Caco-2 (cell line): ENCODE measurements at regions not wholly inside any gene's neighbourhood (a gene's known extent, or its start where the extent isn't known, plus 50 kb on each side); places are given as distances from the start of the nearest gene placed in this dataset.
"Not testable (repeated sequence)": the region's sequence is repeated elsewhere in the genome, so short reads cannot be mapped to it uniquely, and the experiment has no call there.

Source experiments
- BruUV-seq: library from RNA; stranded (reverse); fragments of 400-500 nt; replicated peaks from 2 replicates; lab custom pipeline; 2021; lab: Mats Ljungman, UMichigan
- CTCF ChIA-PET: fragments of 300-600 bp; sonication (Branson Sonifier 250); formaldehyde crosslinking; loops from one replicate; lab custom pipeline; 2022; ENCODE audit warnings: antibody characterized with exemption; lab: Charles Lee
- POLR2A ChIA-PET: fragments of 300-600 bp; sonication (Branson Sonifier 250); formaldehyde crosslinking; loops from one replicate; lab custom pipeline; 2022; ENCODE audit warnings: antibody characterized with exemption; lab: Charles Lee
- DNase-seq, 2 experiments: peaks; one replicate each; pipeline versions ENCODE4 v3.0.0 to v3.0.0-alpha.2; 2020 to 2022
- H3K27me3 ChIP-seq: replicated peaks from 2 replicates; pipeline ENCODE4 v1.6.0; 2011; ENCODE audit warnings: low read length; ENCODE audit not compliant: control insufficient read depth, insufficient read depth
- H3K36me3 ChIP-seq: 2 replicates; pipeline ENCODE4 v1.5.1; 2011; ENCODE audit warnings: low read length; ENCODE audit not compliant: control insufficient read depth, insufficient read depth
- H3K4me1 ChIP-seq: fragments of 250-450 bp; sonication (Bioruptor Pico); 2 replicates; pipeline ENCODE4 v1.5.1; 2020; ENCODE audit warnings: mild to moderate bottlenecking
- H3K4me3 ChIP-seq: 2 replicates; pipeline ENCODE4 v1.5.1; 2011; ENCODE audit warnings: low read depth, mild to moderate bottlenecking, control low read depth, low read length
- H3K9me3 ChIP-seq: fragments of 250-450 bp; sonication (Bioruptor Pico); 2 replicates; pipeline ENCODE4 v1.5.1; 2020; ENCODE audit warnings: mild to moderate bottlenecking, moderate library complexity
- H3K27ac Mint-ChIP-seq: one replicate; pipeline ENCODE4 v1.8.0; 2022; ENCODE audit warnings: mixed read lengths; ENCODE audit not compliant: unreplicated experiment
- H3K27me3 Mint-ChIP-seq: one replicate; pipeline ENCODE4 v1.8.0; 2022; ENCODE audit warnings: mixed read lengths; ENCODE audit not compliant: insufficient read depth, unreplicated experiment
- H3K36me3 Mint-ChIP-seq: one replicate; pipeline ENCODE4 v1.8.0; 2022; ENCODE audit warnings: mild to moderate bottlenecking, mixed read lengths; ENCODE audit not compliant: insufficient read depth, unreplicated experiment
- H3K4me1 Mint-ChIP-seq: one replicate; pipeline ENCODE4 v1.8.0; 2022; ENCODE audit warnings: low read depth, mixed read lengths; ENCODE audit not compliant: unreplicated experiment
- H3K4me3 Mint-ChIP-seq: one replicate; pipeline ENCODE4 v1.8.0; 2022; ENCODE audit warnings: mild to moderate bottlenecking, moderate library complexity, mixed read lengths; ENCODE audit not compliant: unreplicated experiment
- H3K9me3 Mint-ChIP-seq: one replicate; pipeline ENCODE4 v1.8.0; 2022; ENCODE audit warnings: mixed read lengths; ENCODE audit not compliant: unreplicated experiment
- intact Hi-C: fragments of 100-400 bp; cut with micrococcal nuclease; formaldehyde crosslinking; loops from one replicate; pipeline ENCODE4 v1.10.0; 2022; ENCODE audit not compliant: unreplicated experiment
- TF ChIP-seq, protein P1 (sequence below), 2 experiments: fragments of 200-600 bp in 1 of 2; IDR thresholded peaks; 1 replicate in 1 of 2; 2 replicates in 1 of 2; pipeline versions ENCODE4 v1.5.1 to v1.8.0; 2011 to 2022; ENCODE audit warnings: antibody characterized with exemption in 1 of 2, control low read depth in 1 of 2, inconsistent platforms in 1 of 2, low read depth in 1 of 2, low read length in 1 of 2, mild to moderate bottlenecking in 1 of 2, moderate library complexity in 1 of 2; ENCODE audit not compliant: insufficient read depth in 1 of 2, severe bottlenecking in 1 of 2, unreplicated experiment in 1 of 2

DNA sequence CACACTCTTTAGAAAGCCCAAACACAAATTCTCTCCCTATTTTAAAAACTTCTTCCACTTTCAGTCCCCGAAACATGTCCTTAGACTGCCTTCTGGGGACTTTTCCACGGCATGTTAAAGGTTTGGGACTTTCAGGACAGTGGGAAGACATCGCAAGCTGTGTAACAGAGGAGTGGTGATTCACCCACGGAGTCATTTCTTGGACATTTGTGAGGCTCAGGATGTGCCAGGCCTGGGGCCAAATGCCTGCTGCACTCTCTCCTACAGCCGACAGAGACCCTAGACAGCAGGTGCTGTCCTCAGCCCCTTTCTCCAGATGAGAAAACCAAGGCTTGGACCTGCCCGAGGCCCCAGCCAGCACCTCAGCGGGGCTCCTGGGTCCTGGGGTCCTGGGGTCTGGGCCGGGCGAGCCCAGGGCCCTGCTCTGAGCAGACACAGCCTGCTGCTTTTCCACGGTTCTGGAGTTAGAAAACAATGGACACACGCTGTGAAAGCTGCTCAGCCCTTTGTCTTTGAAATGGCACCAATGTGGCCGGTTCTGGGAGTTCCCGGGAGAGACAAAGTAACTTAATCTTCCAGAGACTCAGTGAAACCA lies 370.2 kb upstream of the SFSWAP start:
- CTCF ChIA-PET = no interaction called here
- TF ChIP-seq, protein P1, sequence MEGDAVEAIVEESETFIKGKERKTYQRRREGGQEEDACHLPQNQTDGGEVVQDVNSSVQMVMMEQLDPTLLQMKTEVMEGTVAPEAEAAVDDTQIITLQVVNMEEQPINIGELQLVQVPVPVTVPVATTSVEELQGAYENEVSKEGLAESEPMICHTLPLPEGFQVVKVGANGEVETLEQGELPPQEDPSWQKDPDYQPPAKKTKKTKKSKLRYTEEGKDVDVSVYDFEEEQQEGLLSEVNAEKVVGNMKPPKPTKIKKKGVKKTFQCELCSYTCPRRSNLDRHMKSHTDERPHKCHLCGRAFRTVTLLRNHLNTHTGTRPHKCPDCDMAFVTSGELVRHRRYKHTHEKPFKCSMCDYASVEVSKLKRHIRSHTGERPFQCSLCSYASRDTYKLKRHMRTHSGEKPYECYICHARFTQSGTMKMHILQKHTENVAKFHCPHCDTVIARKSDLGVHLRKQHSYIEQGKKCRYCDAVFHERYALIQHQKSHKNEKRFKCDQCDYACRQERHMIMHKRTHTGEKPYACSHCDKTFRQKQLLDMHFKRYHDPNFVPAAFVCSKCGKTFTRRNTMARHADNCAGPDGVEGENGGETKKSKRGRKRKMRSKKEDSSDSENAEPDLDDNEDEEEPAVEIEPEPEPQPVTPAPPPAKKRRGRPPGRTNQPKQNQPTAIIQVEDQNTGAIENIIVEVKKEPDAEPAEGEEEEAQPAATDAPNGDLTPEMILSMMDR (IDR thresholded peaks at IDR 0.05; ENCODE audit: insufficient read depth in 1 of 2, low read depth in 1 of 2, low read length in 1 of 2, severe bottlenecking in 1 of 2, unreplicated experiment in 1 of 2) = no peak
- H3K9me3 ChIP-seq = no peaks in the 10 kb centered on the region
- Mint-ChIP-seq H3K36me3 (no peaks in the 10 kb centered on the region), H3K4me3 (no peak overlapping the region), H3K9me3 (no peaks in the 10 kb centered on the region), H3K27ac (no peak overlapping the region), H3K27me3 (peaks cover 4% of the 10 kb centered on the region), H3K4me1 (no peaks in the 10 kb centered on the region)
- POLR2A ChIA-PET = no interaction called here
- H3K27me3 ChIP-seq = no peaks in the 10 kb centered on the region
- intact Hi-C loops = loop anchor here (5.0 kb wide), 1 partner anchor 282 kb away; no protein-coding TSS in a partner anchor
- H3K4me1 ChIP-seq = no peaks in the 10 kb centered on the region
- DNase-seq = no peak
- no TSS peak for BruUV-seq
- H3K36me3 ChIP-seq = no peaks in the 10 kb centered on the region
- no peak overlapping the region for H3K4me3 ChIP-seq

DNA sequence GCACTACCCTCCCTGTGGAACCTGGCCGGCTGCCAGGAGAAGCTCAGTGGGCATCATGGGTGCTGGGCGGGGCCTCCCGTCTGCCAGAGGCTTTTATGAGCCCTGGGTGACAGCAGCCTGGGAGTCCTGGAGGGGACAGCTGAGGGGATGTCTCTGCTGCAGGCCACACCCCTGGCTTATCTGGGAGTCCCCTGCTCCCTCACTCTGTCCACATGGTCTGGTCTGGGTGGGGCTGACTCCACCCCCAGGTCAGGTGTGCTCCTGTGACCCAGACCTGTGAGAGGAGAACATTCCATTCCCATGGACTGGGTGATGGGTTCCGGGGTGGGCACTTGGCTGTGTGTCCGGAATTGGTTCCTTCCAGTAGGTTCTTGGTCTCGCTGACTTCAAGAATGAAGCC lies 369.3 kb upstream of the SFSWAP start:
- H3K36me3 ChIP-seq, H3K9me3 ChIP-seq, H3K4me1 Mint-ChIP-seq, H3K4me1 ChIP-seq, DNase-seq, H3K27ac Mint-ChIP-seq, H3K27me3 ChIP-seq, H3K4me3 ChIP-seq, BruUV-seq, POLR2A ChIA-PET, CTCF ChIA-PET, H3K36me3 Mint-ChIP-seq, H3K9me3 Mint-ChIP-seq, H3K27me3 Mint-ChIP-seq, H3K4me3 Mint-ChIP-seq: not testable (repeated sequence)
- intact Hi-C loops = loop anchor here (5.0 kb wide), 1 partner anchor 281 kb away; no protein-coding TSS in a partner anchor

DNA sequence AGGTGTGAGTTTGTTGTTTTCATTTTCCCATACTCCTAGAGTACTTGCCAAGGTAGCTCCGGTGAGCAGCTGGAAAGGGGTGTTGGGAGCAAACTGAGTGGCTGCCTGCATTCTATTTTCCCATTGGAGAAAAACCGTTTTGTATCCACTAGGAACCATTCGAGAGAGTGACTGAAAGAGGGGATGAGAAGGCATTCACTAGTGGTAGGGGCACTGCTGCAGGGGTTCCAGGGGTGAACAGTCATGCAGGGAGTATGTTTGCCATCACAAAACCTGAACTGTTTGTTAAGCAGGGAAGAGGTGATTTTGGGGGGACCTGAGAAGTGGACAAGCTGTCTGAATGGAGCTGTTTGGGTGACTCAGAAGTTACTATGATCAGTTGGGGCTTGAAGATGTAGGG lies 367.5 kb upstream of the SFSWAP start:
- H3K9me3 ChIP-seq, H3K9me3 Mint-ChIP-seq, DNase-seq, H3K4me1 ChIP-seq, CTCF ChIA-PET, H3K4me1 Mint-ChIP-seq, BruUV-seq, H3K4me3 ChIP-seq, H3K27ac Mint-ChIP-seq, H3K27me3 Mint-ChIP-seq, H3K4me3 Mint-ChIP-seq, H3K36me3 ChIP-seq, H3K27me3 ChIP-seq, POLR2A ChIA-PET, H3K36me3 Mint-ChIP-seq: not testable (repeated sequence)
- intact Hi-C loops = loop anchor here (5.0 kb wide), 1 partner anchor 279 kb away; no protein-coding TSS in a partner anchor

DNA sequence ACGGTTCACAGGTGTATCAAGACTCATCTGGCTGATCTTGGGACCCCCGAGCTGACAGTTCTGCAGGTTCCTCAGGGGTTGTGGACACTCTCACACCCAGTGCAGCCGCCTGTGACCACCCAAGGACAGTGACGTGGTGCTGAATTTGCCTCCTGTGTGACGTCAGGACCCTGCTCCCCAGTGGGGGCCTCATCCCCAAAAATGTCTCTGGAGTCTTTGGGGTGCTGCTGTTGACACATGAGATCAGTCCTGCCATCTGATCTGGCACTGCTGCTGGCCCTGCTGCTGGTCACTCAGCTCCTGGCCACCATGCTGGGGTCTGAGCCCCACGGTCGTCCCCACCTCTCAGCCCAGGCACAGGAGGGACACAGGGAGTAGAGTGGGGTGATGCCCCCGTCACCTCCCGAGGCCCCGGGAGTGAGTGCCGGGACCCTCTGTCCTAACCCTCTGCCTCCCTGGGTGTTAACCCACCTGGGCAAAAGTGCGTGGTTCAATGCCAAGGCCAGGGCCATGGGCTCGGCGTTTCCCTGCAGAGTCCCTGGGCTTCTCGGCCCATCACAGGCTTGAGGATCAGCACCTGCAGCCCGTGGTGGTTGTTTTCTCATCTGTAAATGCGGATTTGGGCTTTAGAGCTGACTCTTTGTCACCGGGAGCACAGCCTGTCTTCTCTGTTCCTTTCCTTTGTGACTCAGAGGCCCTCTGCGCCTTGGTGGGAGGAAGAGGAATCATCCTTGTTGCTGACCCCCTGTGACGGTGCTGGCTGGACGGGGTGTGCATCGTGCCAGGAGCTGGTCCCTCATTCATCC lies 366.0 kb upstream of the SFSWAP start:
- CTCF ChIA-PET, H3K27me3 ChIP-seq, BruUV-seq: not testable (repeated sequence)

More for the DNA sequence above, 366.0 kb upstream of the SFSWAP start:
- H3K27ac Mint-ChIP-seq, H3K9me3 ChIP-seq, H3K4me3 Mint-ChIP-seq, H3K4me3 ChIP-seq, H3K4me1 Mint-ChIP-seq, H3K9me3 Mint-ChIP-seq, H3K36me3 ChIP-seq, H3K36me3 Mint-ChIP-seq, DNase-seq, POLR2A ChIA-PET, H3K4me1 ChIP-seq: not testable (repeated sequence)
- H3K27me3 Mint-ChIP-seq = peaks cover 15% of the 10 kb centered on the region
- intact Hi-C loops = loop anchor here (5.0 kb wide), 1 partner anchor 277 kb away; no protein-coding TSS in a partner anchor
